ENCODE measurements at regions not wholly inside any gene's neighbourhood (a gene's known extent, or its start where the extent isn't known, plus 50 kb on each side); places are given as distances from the start of the nearest gene placed in this dataset.
"Not testable (repeated sequence)": the region's sequence is repeated elsewhere in the genome, so short reads cannot be mapped to it uniquely, and the experiment has no call there.

DNA sequence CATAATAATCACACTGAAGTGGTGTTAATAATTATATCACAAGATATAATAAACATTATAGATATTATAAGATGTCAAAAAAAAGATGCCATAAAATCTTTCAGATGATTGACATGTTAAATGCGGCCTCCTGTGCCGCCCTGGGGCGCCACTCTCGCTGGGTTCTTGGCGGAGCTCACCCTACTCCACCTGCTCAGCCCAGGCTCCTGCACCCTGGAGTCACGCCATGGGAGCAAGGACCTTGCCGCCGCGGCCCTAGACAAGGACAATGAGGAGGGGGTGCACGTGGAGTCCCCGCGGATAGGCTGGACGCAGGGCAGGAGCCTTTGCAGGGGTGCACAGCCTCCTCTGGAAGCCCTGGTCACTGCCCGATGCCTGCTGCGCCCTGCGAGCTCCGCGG lies 77.5 kb upstream of the ZNF337 start:
- H3K36me3 Mint-ChIP-seq (ENCODE audit: low read depth); H3K4me3 Mint-ChIP-seq; H3K9me3 Mint-ChIP-seq; POLR2A ChIA-PET; H3K27ac Mint-ChIP-seq; H3K27me3 Mint-ChIP-seq; H3K4me1 Mint-ChIP-seq; CTCF ChIA-PET; DNase-seq: not testable (repeated sequence)

DNA sequence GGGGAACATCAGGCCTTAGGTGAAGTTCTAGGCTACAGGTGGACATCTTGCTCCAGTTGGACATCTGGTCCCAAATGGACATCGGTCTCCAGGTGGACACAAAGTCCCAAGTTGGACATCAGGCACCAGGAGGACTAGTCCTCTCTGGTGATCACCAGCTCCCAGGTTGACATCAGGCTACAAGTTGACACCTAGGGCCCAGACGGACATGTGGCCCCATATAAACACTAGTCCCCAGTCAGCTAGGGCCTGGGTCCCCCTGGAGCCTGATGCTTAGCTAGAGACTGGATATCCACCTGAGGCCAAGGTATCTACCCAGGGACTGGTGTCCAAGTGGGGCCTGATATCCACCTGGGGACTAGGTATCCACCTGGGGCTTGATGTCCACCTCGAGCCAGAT lies 75.8 kb upstream of the ZNF337 start:
- H3K4me1 Mint-ChIP-seq; DNase-seq; H3K27ac Mint-ChIP-seq; POLR2A ChIA-PET; H3K27me3 Mint-ChIP-seq; H3K36me3 Mint-ChIP-seq (ENCODE audit: low read depth); CTCF ChIA-PET; H3K4me3 Mint-ChIP-seq; H3K9me3 Mint-ChIP-seq: not testable (repeated sequence)

DNA sequence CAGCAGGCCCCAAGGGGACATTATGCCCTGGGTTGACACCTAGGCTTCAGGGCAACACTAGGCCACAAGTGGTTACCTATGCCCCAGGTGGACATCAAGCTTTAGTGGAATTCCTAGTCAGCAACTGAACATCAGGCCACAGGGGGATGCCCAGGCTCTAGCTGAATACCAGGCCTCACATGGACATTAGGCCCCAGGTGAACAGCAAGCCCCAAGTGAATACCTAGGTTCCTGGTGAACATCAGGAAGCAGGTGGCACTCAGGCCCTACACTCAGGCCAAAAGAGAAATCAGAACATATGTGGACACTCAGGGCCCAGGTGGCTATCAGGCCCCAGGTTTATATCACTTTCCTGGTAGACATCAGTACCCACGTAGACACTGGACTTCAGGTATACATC lies 75.2 kb upstream of the ZNF337 start:
- H3K36me3 Mint-ChIP-seq (ENCODE audit: low read depth); DNase-seq; POLR2A ChIA-PET; H3K27ac Mint-ChIP-seq; H3K4me1 Mint-ChIP-seq; H3K27me3 Mint-ChIP-seq; H3K9me3 Mint-ChIP-seq; H3K4me3 Mint-ChIP-seq; CTCF ChIA-PET: not testable (repeated sequence)

DNA sequence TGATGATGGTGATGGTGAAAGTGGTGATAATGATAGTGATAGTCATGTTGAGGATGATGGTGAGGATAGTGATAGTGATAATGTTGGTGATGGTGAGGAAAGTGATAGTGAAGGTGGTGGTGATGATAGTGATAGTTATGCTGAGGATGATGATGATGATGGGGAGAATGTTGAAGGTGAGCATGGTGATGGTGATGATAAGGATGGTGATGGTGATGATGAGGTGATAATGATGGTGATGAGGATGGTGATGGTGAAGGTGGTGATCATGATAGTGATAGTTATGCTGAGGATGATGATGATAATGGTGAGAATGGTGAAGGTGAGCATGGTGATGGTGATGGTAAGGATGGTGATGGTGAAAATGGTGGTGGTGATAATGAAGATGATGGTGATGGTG lies 64.9 kb upstream of the ZNF337 start:
- no peaks in the 10 kb centered on the region for H3K27me3 Mint-ChIP-seq
- no peaks in the 10 kb centered on the region for H3K9me3 Mint-ChIP-seq
- no peak overlapping the region for H3K4me3 Mint-ChIP-seq
- H3K27ac Mint-ChIP-seq: no peak overlapping the region
- POLR2A ChIA-PET: no interaction called here
- H3K36me3 Mint-ChIP-seq (ENCODE audit: low read depth): no peaks in the 10 kb centered on the region
- CTCF ChIA-PET: no interaction called here
- no peaks in the 10 kb centered on the region for H3K4me1 Mint-ChIP-seq
- no peak for DNase-seq

DNA sequence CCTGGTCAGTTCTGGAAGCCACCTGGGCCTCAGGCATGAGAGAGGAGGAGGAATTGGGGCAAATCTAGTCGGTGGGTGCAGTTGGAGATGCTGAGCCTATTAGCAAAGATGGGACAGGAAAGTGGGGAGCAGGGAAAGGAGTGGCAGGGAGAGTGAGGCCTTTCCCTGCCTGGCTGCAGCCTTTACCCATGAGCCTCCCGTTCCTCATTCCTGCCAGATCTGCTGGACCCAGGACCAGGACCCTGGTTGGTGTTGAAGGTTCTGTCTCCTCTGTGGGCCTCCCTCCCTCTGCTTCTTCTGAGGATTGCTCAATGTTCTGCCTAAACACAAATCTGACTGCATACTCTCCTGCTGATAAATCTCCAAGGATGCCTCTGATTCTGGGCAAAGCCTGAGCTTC lies 64.4 kb upstream of the ZNF337 start:
- H3K4me1 Mint-ChIP-seq; H3K4me3 Mint-ChIP-seq; H3K9me3 Mint-ChIP-seq; DNase-seq; H3K27me3 Mint-ChIP-seq; POLR2A ChIA-PET; H3K27ac Mint-ChIP-seq; CTCF ChIA-PET; H3K36me3 Mint-ChIP-seq (ENCODE audit: low read depth): not testable (repeated sequence)

DNA sequence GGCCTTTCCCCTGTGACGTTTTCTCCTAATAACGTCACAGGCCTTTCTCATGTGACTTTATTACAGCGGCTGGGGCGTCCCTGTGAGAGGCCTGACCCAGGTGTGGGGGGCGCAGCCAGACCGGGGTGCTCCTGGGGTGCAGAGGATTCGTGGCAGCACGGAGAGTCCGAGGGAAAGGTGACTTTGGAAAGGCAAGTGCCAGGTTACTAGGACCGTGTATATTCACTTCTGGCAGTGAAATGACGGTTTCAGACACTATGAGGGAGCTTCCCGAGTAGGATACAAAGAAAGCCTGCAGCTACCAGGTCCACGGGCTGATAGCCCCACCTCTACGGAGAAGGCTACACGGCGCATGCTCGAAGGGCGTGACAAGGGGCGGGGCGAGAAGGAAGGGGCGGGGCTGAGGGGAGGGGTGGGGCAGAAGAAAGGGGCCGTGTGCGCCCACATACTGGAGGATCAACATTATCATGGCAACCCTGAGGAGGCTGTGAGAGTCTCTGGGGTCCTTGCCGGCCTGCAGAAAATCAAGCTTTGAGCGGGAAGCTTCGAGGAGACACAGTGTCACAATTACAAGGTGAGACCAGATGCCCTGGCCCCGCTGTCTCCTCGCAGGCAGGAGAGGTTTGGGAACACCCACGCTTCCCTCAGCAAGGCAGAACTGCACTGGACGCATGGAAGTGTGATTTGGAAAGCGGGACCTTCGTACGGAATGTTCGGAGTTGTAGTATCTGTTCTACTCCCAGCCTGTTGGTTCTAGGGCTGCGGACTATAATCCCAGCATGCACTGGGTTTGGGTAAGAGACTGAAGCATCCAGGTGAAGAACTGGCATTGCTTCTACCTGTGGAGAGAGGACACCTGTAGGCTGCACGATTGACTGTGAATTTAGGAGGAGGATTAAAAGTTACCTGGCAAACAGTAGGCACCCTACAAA lies 54.4 kb upstream of the ZNF337 start:
- Mint-ChIP-seq H3K27ac (peak overlapping the region; percentile 37), H3K4me3 (peak overlapping the region; percentile 79), H3K36me3 (ENCODE audit: low read depth) (no peaks in the 10 kb centered on the region), H3K4me1 (peaks cover 13% of the 10 kb centered on the region), H3K27me3 (no peaks in the 10 kb centered on the region), H3K9me3 (no peaks in the 10 kb centered on the region)
- DNase-seq: peak; percentile 67
- CTCF ChIA-PET: no interaction called here
- POLR2A ChIA-PET: no interaction called here

DNA sequence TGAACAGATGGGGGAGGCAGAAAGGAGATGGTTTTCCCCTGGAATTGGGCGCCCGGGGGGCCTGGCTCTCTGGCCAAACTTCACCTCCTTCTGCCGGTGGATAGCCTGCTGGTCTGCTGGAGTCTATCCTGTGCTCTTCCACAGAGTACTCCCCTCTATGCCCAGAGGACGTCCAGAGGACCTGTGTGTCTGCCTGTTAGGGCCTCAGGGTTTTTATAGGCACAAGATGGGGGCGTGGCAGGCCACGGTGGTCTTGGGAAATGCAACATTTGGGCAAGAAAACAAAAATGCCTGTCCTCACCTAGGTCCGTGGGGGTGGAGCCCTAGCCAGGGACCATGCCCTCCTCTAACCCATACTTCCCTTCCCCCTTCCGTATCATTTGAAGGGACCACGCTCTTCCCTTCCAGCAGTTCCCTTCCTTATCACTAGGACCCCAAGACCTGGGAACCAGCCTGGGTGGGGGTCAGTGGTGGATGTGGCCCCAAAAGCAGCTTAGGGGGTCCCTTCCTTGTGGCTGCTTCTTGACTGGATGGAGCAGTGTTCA lies 53.6 kb upstream of the ZNF337 start:
- Mint-ChIP-seq H3K4me3 (peak overlapping the region; percentile 79), H3K27me3 (no peaks in the 10 kb centered on the region), H3K27ac (no peak overlapping the region), H3K9me3 (no peaks in the 10 kb centered on the region), H3K4me1 (peaks cover 13% of the 10 kb centered on the region), H3K36me3 (ENCODE audit: low read depth) (no peaks in the 10 kb centered on the region)
- ChIA-PET POLR2A (no interaction called here), CTCF (interaction anchor here (0.6 kb wide), 1 partner anchor 312 kb away, joined by 3 read pairs; no protein-coding TSS in a partner anchor)
- DNase-seq: no peak

DNA sequence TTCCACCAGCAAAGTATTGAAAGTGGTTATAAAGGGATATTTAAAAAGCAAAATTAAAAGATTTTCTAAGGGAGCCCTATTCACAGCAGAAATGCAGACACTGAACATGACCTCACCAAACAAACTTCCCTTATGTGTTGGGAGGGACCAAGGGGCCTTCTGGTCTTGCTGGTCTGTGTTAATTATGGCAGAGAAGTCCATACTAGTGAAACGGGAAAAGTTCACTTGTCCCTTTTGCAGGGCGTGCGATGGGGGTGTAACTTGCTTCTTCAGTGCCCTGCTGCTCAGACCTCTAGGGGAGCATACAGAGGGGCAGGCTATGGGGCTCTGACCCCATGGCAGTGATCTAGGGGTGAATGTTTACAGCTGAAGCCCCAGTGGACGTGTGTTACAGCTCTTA lies 53.0 kb upstream of the ZNF337 start:
- Mint-ChIP-seq H3K9me3 (no peaks in the 10 kb centered on the region), H3K27ac (no peak overlapping the region), H3K4me3 (no peak overlapping the region), H3K4me1 (peaks cover 13% of the 10 kb centered on the region), H3K27me3 (no peaks in the 10 kb centered on the region), H3K36me3 (ENCODE audit: low read depth) (no peaks in the 10 kb centered on the region)
- ChIA-PET POLR2A (no interaction called here), CTCF (no interaction called here)
- no peak for DNase-seq

Data from activated CD4-positive, alpha-beta memory T cell treated with anti-CD3 and anti-CD28 coated beads, Interleukin-2, amount 10 ng/mL, durations not matched to agents 7 days and 5 days (primary cell).